PC-9 (cell line): ENCODE measurements at regions not wholly inside any gene's neighbourhood (a gene's known extent, or its start where the extent isn't known, plus 50 kb on each side); places are given as distances from the start of the nearest gene placed in this dataset.
"Not testable (repeated sequence)": the region's sequence is repeated elsewhere in the genome, so short reads cannot be mapped to it uniquely, and the experiment has no call there.

Experiments
- BruUV-seq: library from RNA; stranded (reverse); fragments of 400-500 nt; replicated peaks from 2 replicates; lab custom pipeline; 2021; lab: Mats Ljungman, UMichigan
- CTCF ChIA-PET: fragments of 300-600 bp; sonication (Branson Sonifier 250); formaldehyde crosslinking; loops from one replicate; lab custom pipeline; 2022; ENCODE audit warnings: antibody characterized with exemption; lab: Charles Lee
- POLR2A ChIA-PET: fragments of 300-600 bp; sonication (Branson Sonifier 250); formaldehyde crosslinking; loops from one replicate; lab custom pipeline; 2022; ENCODE audit warnings: antibody characterized with exemption; ENCODE audit not compliant: unreplicated experiment; lab: Charles Lee
- DNase-seq, 2 experiments: peaks; one replicate each; pipeline versions ENCODE4 v3.0.0 to v3.0.0-alpha.2; 2015 to 2022; ENCODE audit warnings: mixed read lengths in 1 of 2
- H2AFZ ChIP-seq: fragments of 200-600 bp; sonication (generic); 2 replicates; pipeline ENCODE4 v1.8.1; 2017; ENCODE audit warnings: antibody characterized with exemption
- H3F3A ChIP-seq: fragments of 200-600 bp; sonication (generic); 2 replicates; pipeline ENCODE4 v1.8.1; 2017; ENCODE audit warnings: antibody characterized with exemption, mild to moderate bottlenecking, low read depth; ENCODE audit not compliant: insufficient read depth
- H3K27ac ChIP-seq: fragments of 200-600 bp; sonication (generic); 2 replicates; pipeline ENCODE4 v1.6.1; 2016; ENCODE audit warnings: mixed run types
- H3K27me3 ChIP-seq: fragments of 200-600 bp; sonication (generic); 2 replicates; pipeline ENCODE4 v1.6.1; 2016; ENCODE audit warnings: low read depth, mixed run types; ENCODE audit not compliant: insufficient read depth
- H3K36me3 ChIP-seq: fragments of 200-600 bp; sonication (generic); 2 replicates; pipeline ENCODE4 v1.6.1; 2016; ENCODE audit warnings: low read depth, mixed run types
- H3K4me1 ChIP-seq: fragments of 200-600 bp; sonication (generic); replicated peaks from 2 replicates; pipeline ENCODE4 v1.6.1; 2016; ENCODE audit warnings: mixed run types; ENCODE audit not compliant: insufficient read depth
- H3K4me2 ChIP-seq: fragments of 200-600 bp; sonication (generic); 2 replicates; pipeline ENCODE4 v1.6.1; 2017; ENCODE audit warnings: mixed run types
- H3K4me3 ChIP-seq: fragments of 200-600 bp; sonication (generic); 2 replicates; pipeline ENCODE4 v1.6.1; 2016; ENCODE audit warnings: mixed run types
- H3K79me2 ChIP-seq: fragments of 200-600 bp; sonication (generic); 2 replicates; pipeline ENCODE4 v1.6.1; 2017; ENCODE audit warnings: low read depth, mixed run types
- H3K9me2 ChIP-seq: fragments of 200-600 bp; sonication (generic); 2 replicates; pipeline ENCODE4 v1.8.1; 2017; ENCODE audit warnings: mild to moderate bottlenecking; ENCODE audit not compliant: insufficient read depth
- H3K9me3 ChIP-seq: fragments of 200-600 bp; sonication (generic); 2 replicates; pipeline ENCODE4 v1.8.1; 2016; ENCODE audit warnings: low read depth; ENCODE audit not compliant: insufficient read depth
- H4K20me1 ChIP-seq: fragments of 200-600 bp; sonication (generic); 2 replicates; pipeline ENCODE4 v1.8.1; 2017; ENCODE audit not compliant: insufficient read depth
- EZH2 ChIP-seq: fragments of 200-600 bp; sonication (generic); IDR thresholded peaks from 2 replicates; pipeline ENCODE4 v1.8.0; 2017; ENCODE audit warnings: antibody characterized with exemption, low read depth
- intact Hi-C: fragments of 100-400 bp; cut with micrococcal nuclease; formaldehyde crosslinking; loops from one replicate; pipeline ENCODE4 v1.10.0; 2022; ENCODE audit not compliant: unreplicated experiment
- TF ChIP-seq, protein P1 (sequence below): fragments of 200-600 bp; sonication (generic); conservative IDR thresholded peaks from 2 replicates; pipeline ENCODE4 v1.6.1; 2017; ENCODE audit warnings: mixed run types, antibody characterized with exemption, mild to moderate bottlenecking, moderate library complexity

DNA sequence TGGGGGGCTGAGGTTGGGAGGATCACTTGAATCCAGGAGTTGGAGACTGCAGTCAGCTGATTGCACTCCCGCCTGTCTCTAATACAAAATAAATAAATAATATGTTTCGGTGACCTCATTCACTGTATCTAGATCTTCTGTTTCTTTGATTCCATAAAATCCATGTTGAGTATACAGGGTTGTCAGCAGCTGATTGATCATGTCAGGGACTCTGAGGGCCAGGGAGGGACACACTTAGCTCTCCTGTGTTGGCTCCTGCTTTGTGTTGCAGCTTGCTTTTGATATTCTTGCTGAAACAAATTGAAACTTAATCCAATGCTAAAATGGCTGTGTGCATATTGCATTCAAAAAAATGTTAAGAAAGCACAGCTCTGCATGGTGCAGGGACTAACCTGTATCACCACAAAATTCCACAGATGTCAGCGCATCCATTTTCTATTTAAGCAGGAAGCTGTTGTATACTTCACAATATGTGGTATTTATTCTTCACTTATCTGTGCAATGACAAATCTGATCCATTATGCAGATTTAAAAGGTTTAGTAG lies 454.5 kb downstream of the CDH11 start:
- no peaks in the 10 kb centered on the region for H4K20me1 ChIP-seq
- no peaks in the 10 kb centered on the region for H3K9me3 ChIP-seq
- TF ChIP-seq, protein P1, sequence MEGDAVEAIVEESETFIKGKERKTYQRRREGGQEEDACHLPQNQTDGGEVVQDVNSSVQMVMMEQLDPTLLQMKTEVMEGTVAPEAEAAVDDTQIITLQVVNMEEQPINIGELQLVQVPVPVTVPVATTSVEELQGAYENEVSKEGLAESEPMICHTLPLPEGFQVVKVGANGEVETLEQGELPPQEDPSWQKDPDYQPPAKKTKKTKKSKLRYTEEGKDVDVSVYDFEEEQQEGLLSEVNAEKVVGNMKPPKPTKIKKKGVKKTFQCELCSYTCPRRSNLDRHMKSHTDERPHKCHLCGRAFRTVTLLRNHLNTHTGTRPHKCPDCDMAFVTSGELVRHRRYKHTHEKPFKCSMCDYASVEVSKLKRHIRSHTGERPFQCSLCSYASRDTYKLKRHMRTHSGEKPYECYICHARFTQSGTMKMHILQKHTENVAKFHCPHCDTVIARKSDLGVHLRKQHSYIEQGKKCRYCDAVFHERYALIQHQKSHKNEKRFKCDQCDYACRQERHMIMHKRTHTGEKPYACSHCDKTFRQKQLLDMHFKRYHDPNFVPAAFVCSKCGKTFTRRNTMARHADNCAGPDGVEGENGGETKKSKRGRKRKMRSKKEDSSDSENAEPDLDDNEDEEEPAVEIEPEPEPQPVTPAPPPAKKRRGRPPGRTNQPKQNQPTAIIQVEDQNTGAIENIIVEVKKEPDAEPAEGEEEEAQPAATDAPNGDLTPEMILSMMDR, result no peak
- TF ChIP-seq EZH2, result no peak
- no peaks in the 10 kb centered on the region for H3F3A ChIP-seq
- H3K9me2 ChIP-seq, result no peaks in the 10 kb centered on the region
- H3K79me2 ChIP-seq, result no peaks in the 10 kb centered on the region
- no peaks in the 10 kb centered on the region for H3K36me3 ChIP-seq
- BruUV-seq, result no TSS peak
- CTCF ChIA-PET, result no interaction called here
- DNase-seq, result no peak
- H3K27me3 ChIP-seq, result peaks cover 13% of the 10 kb centered on the region; the same call in 1 of the 2 replicates
- no peak overlapping the region for H2AFZ ChIP-seq
- no peak overlapping the region for H3K4me2 ChIP-seq
- intact Hi-C loops, result no loop called here
- H3K4me1 ChIP-seq, result no peaks in the 10 kb centered on the region
- no peak overlapping the region for H3K4me3 ChIP-seq
- no peak overlapping the region for H3K27ac ChIP-seq
- POLR2A ChIA-PET, result no interaction called here

DNA sequence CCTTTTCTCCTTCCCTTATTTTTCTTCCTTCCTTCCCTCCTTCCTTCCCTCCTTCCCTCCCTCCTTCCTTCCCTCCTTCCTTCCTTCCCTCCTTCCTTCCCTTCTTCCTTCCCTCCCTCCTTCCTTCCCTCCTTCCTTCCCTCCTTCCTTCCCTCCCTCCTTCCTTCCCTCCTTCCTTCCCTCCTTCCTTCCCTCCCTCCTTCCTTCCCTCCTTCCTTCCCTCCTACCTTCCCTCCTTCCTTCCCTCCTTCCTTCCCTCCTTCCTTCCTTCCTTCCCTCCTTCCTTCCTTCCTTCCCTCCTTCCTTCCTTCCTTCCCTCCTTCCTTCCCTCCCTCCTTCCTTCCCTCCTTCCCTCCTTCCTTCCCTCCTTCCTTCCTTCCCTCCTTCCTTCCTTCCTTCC lies 459.6 kb downstream of the CDH11 start:
- H3K4me2 ChIP-seq, CTCF ChIA-PET, BruUV-seq, H3K9me3 ChIP-seq, DNase-seq, H3K36me3 ChIP-seq, POLR2A ChIA-PET, H3K27me3 ChIP-seq, H2AFZ ChIP-seq, H3F3A ChIP-seq, H4K20me1 ChIP-seq, H3K9me2 ChIP-seq, H3K79me2 ChIP-seq, H3K27ac ChIP-seq, H3K4me1 ChIP-seq, intact Hi-C loops, H3K4me3 ChIP-seq: not testable (repeated sequence)

DNA sequence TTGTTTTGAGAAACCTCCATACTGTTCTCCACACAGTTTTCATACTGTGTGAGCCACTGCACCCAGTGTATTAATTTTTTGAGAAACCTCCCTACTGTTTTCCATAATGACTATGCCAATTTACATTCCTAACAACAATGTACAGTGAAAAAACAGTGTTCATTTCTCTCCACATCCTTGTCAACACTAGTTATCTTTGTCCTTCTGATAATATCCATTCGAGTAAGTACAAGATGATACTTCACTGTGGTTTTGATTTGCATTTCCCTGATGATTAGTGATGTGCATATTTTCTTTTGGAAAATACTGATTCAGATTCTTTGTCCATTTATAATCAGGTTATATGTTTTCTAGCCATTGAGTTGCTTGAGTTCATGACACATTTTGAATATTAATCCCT lies 462.0 kb downstream of the CDH11 start:
- no peaks in the 10 kb centered on the region for H3K79me2 ChIP-seq
- no peaks in the 10 kb centered on the region for H3K9me2 ChIP-seq
- no peak overlapping the region for H3K4me2 ChIP-seq
- H4K20me1 ChIP-seq, result no peaks in the 10 kb centered on the region
- no peaks in the 10 kb centered on the region for H3K27me3 ChIP-seq
- no peaks in the 10 kb centered on the region for H3K4me1 ChIP-seq
- H3K36me3 ChIP-seq, result no peaks in the 10 kb centered on the region
- ChIA-PET CTCF (no interaction called here), POLR2A (no interaction called here)
- H3K4me3 ChIP-seq, result no peak overlapping the region
- no peak overlapping the region for H3K27ac ChIP-seq
- H3F3A ChIP-seq, result no peaks in the 10 kb centered on the region
- H2AFZ ChIP-seq, result no peak overlapping the region
- intact Hi-C loops, result no loop called here
- TF ChIP-seq, protein P1, result no peak
- TF ChIP-seq EZH2, result no peak
- no peaks in the 10 kb centered on the region for H3K9me3 ChIP-seq
- no TSS peak for BruUV-seq
- no peak for DNase-seq

DNA sequence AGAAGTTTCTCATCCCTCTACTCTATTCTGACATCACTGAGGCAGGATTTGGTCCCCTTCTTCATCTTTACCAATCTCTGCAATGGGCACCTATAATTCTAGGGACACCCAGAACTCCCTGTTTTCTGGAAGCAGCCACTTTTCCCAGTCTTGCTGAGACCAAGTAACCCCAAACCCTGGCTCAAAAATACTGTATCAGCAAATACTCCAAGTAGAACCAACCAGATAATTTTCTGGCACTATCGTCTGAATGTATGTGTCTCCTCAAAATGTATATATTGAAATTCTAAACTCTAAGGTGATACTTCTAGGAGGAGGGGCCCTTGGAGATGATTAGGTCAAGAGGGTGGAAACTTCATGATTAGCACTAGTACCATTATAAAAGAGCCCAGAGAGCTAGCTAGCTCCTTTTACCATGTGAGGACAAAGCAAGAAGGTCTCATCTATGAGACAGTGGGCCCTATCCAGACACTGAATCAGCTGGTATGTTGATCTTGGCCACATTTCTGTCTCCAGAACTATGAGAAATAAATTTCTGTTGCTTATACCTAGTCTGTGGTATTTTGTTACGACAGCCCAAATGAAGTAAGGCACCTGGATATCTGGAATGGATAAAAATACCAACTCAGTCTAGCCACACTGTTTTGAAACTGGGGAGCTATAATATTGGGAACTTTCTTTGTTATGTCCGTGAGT lies 464.4 kb downstream of the CDH11 start:
- Histone ChIP-seq H3K9me3 (no peaks in the 10 kb centered on the region), H3K27ac (no peak overlapping the region), H3K4me2 (no peak overlapping the region), H4K20me1 (no peaks in the 10 kb centered on the region), H3F3A (no peaks in the 10 kb centered on the region), H2AFZ (no peak overlapping the region), H3K4me1 (no peaks in the 10 kb centered on the region), H3K36me3 (no peaks in the 10 kb centered on the region), H3K9me2 (no peaks in the 10 kb centered on the region), H3K79me2 (no peaks in the 10 kb centered on the region), H3K4me3 (no peak overlapping the region), H3K27me3 (no peaks in the 10 kb centered on the region)
- no peak for DNase-seq
- no TSS peak for BruUV-seq
- CTCF ChIA-PET, result no interaction called here
- TF ChIP-seq EZH2, result no peak
- TF ChIP-seq, protein P1, result no peak
- POLR2A ChIA-PET, result no interaction called here
- intact Hi-C loops, result no loop called here
